PC-9 (cell line): ENCODE measurements at regions not wholly inside any gene's neighbourhood (a gene's known extent, or its start where the extent isn't known, plus 50 kb on each side); places are given as distances from the start of the nearest gene placed in this dataset.

Experiments
- CTCF ChIP-seq: fragments of 200-600 bp; sonication (generic); conservative IDR thresholded peaks from 2 replicates; pipeline ENCODE4 v1.6.1; 2017; ENCODE audit warnings: mixed run types, antibody characterized with exemption, mild to moderate bottlenecking, moderate library complexity
- EZH2 ChIP-seq: fragments of 200-600 bp; sonication (generic); IDR thresholded peaks from 2 replicates; pipeline ENCODE4 v1.8.0; 2017; ENCODE audit warnings: antibody characterized with exemption, low read depth

- TF ChIP-seq CTCF (no peak), EZH2 (no peak)
These were observed 172.4 kb downstream of the IRX2 start for GRCh38 chr5:2579126-2579525.
